Fibroblast of lung (primary cell): ENCODE measurements at regions not wholly inside any gene's neighbourhood (a gene's known extent, or its start where the extent isn't known, plus 50 kb on each side); places are given as distances from the start of the nearest gene placed in this dataset.

ENCODE experiments used
- DNase-seq, 2 donors: peaks; one replicate each; pipeline versions ENCODE4 v3.0.0 to v3.0.0-alpha.2; 2010; ENCODE audit warnings: low read depth in 2 of 2
- H2AFZ ChIP-seq: 2 replicates; pipeline ENCODE4 v1.5.1; 2012; ENCODE audit warnings: low read length, control low read depth, inconsistent platforms
- H3K27ac ChIP-seq: 2 replicates; pipeline ENCODE4 v1.5.1; 2011; ENCODE audit warnings: low read length, control low read depth; ENCODE audit not compliant: insufficient read depth
- H3K27me3 ChIP-seq: 2 replicates; pipeline ENCODE4 v1.5.1; 2011; ENCODE audit warnings: mild to moderate bottlenecking, low read length; ENCODE audit not compliant: control insufficient read depth, insufficient read depth
- H3K36me3 ChIP-seq: 2 replicates; pipeline ENCODE4 v1.5.1; 2011; ENCODE audit warnings: low read length; ENCODE audit not compliant: control insufficient read depth, insufficient read depth
- H3K4me1 ChIP-seq: 2 replicates; pipeline ENCODE4 v1.5.1; 2011; ENCODE audit warnings: low read length; ENCODE audit not compliant: control insufficient read depth, insufficient read depth; ENCODE audit errors: extremely low read depth
- H3K4me2 ChIP-seq: 2 replicates; pipeline ENCODE4 v1.5.1; 2011; ENCODE audit warnings: low read length, control low read depth; ENCODE audit not compliant: insufficient read depth; ENCODE audit errors: extremely low read depth
- H3K4me3 ChIP-seq, 4 experiments: fragments of 200-600 bp in 1 of 4; sonication (generic) in 1 of 4; replicated peaks in 1 of 4; 2 replicates each; pipeline ENCODE4 v1.5.1; 2011 to 2016; ENCODE audit warnings: low read length in 4 of 4, low read depth in 3 of 4, mild to moderate bottlenecking in 3 of 4, control low read depth in 2 of 4, inconsistent platforms in 1 of 4, mixed read lengths in 1 of 4; ENCODE audit not compliant: insufficient read depth in 1 of 4; ENCODE audit errors: control extremely low read depth in 1 of 4
- H3K79me2 ChIP-seq: 2 replicates; pipeline ENCODE4 v1.5.1; 2012; ENCODE audit warnings: mild to moderate bottlenecking, low read length, inconsistent platforms; ENCODE audit not compliant: control insufficient read depth, insufficient read depth
- H3K9ac ChIP-seq: 2 replicates; pipeline ENCODE4 v1.5.1; 2011; ENCODE audit warnings: mild to moderate bottlenecking, low read length, control low read depth; ENCODE audit not compliant: insufficient read depth
- H3K9me3 ChIP-seq: 2 replicates; pipeline ENCODE4 v1.5.1; 2012; ENCODE audit warnings: low read depth, low read length; ENCODE audit not compliant: control insufficient read depth, insufficient read depth
- H4K20me1 ChIP-seq: 2 replicates; pipeline ENCODE4 v1.5.1; 2011; ENCODE audit warnings: low read length; ENCODE audit not compliant: control insufficient read depth, insufficient read depth; ENCODE audit errors: extremely low read depth
- CTCF ChIP-seq, 2 donors: IDR thresholded peaks in 1 of 2; conservative IDR thresholded peaks in 1 of 2; 1 replicate in 1 of 2; 2 replicates in 1 of 2; pipeline ENCODE4 v1.5.1; 2011 to 2012; ENCODE audit warnings: low read length in 2 of 2, control low read depth in 1 of 2, inconsistent platforms in 1 of 2, low read depth in 1 of 2, mild to moderate bottlenecking in 1 of 2
- EZH2 ChIP-seq: IDR thresholded peaks from 2 replicates; pipeline ENCODE4 v1.5.1; 2012; ENCODE audit warnings: low read length, control low read depth, mild to moderate bottlenecking; ENCODE audit errors: missing control alignments

GRCh38 chr3:152664766-152665165, 170.2 kb upstream of the P2RY1 start:
- Histone ChIP-seq H3K36me3 (no peaks in the 10 kb centered on the region), H3K9ac (no peak overlapping the region), H3K27ac (no peak overlapping the region), H3K9me3 (no peaks in the 10 kb centered on the region), H3K79me2 (no peaks in the 10 kb centered on the region), H2AFZ (no peak overlapping the region), H3K4me2 (no peak overlapping the region), H3K27me3 (no peaks in the 10 kb centered on the region), H3K4me3 (no peak overlapping the region), H4K20me1 (no peaks in the 10 kb centered on the region), H3K4me1 (no peaks in the 10 kb centered on the region)
- DNase-seq: no peak
- TF ChIP-seq CTCF (conservative IDR thresholded peaks at IDR 0.05 in 1 of 2, IDR thresholded peaks at IDR 0.05 in 1 of 2; ENCODE audit: low read depth in 1 of 2, low read length in 2 of 2) (no peak), EZH2 (no peak)

DNA sequence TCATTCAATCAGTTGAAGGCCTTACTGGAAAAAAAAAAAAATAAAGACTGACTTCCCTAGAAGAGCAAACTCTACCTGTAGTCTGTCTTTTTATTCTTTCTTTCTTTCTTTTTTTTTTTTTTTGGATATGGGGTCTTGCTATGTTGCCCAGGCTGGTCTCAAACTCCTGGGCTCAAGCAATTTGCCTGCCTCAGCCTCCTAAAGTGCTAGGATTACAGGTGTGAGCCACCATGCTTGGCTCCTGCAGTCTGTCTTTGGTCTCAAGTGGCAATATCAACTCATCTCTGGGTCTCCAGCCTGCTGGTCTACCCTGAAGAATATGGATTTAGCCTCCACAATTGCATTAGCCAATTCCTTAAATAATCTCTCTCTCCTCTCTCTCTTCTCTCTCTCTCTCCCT, 167.7 kb upstream of the P2RY1 start:
- Histone ChIP-seq H3K4me2 (no peak overlapping the region), H3K4me1 (no peaks in the 10 kb centered on the region), H3K36me3 (no peaks in the 10 kb centered on the region), H4K20me1 (no peaks in the 10 kb centered on the region), H3K9ac (no peak overlapping the region), H3K79me2 (no peaks in the 10 kb centered on the region), H3K27me3 (no peaks in the 10 kb centered on the region), H3K4me3 (no peak overlapping the region), H3K9me3 (no peaks in the 10 kb centered on the region), H2AFZ (no peak overlapping the region), H3K27ac (no peak overlapping the region)
- DNase-seq: no peak
- TF ChIP-seq CTCF (conservative IDR thresholded peaks at IDR 0.05 in 1 of 2, IDR thresholded peaks at IDR 0.05 in 1 of 2; ENCODE audit: low read depth in 1 of 2, low read length in 2 of 2) (no peak), EZH2 (no peak)

GRCh38 chr3:152669560-152669959, 165.4 kb upstream of the P2RY1 start:
- Histone ChIP-seq H3K9me3 (no peaks in the 10 kb centered on the region), H3K36me3 (no peaks in the 10 kb centered on the region), H2AFZ (no peak overlapping the region), H3K9ac (no peak overlapping the region), H3K4me2 (no peak overlapping the region), H3K4me3 (no peak overlapping the region), H3K4me1 (no peaks in the 10 kb centered on the region), H4K20me1 (no peaks in the 10 kb centered on the region), H3K79me2 (no peaks in the 10 kb centered on the region), H3K27me3 (no peaks in the 10 kb centered on the region), H3K27ac (no peak overlapping the region)
- DNase-seq: no peak
- no peak for TF ChIP-seq CTCF (conservative IDR thresholded peaks at IDR 0.05 in 1 of 2, IDR thresholded peaks at IDR 0.05 in 1 of 2; ENCODE audit: low read depth in 1 of 2, low read length in 2 of 2)
- no peak for TF ChIP-seq EZH2
